ENCODE measurements at regions not wholly inside any gene's neighbourhood (a gene's known extent, or its start where the extent isn't known, plus 50 kb on each side); places are given as distances from the start of the nearest gene placed in this dataset.

GRCh38 chr13:21987793-21988192 lies 316.9 kb downstream of the FGF9 start:
- TF ChIP-seq POLR2A (IDR thresholded peaks at IDR 0.05) = no peak
- TF ChIP-seq, protein P1, sequence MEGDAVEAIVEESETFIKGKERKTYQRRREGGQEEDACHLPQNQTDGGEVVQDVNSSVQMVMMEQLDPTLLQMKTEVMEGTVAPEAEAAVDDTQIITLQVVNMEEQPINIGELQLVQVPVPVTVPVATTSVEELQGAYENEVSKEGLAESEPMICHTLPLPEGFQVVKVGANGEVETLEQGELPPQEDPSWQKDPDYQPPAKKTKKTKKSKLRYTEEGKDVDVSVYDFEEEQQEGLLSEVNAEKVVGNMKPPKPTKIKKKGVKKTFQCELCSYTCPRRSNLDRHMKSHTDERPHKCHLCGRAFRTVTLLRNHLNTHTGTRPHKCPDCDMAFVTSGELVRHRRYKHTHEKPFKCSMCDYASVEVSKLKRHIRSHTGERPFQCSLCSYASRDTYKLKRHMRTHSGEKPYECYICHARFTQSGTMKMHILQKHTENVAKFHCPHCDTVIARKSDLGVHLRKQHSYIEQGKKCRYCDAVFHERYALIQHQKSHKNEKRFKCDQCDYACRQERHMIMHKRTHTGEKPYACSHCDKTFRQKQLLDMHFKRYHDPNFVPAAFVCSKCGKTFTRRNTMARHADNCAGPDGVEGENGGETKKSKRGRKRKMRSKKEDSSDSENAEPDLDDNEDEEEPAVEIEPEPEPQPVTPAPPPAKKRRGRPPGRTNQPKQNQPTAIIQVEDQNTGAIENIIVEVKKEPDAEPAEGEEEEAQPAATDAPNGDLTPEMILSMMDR (IDR thresholded peaks at IDR 0.05) = no peak
- DNase-seq (ENCODE audit: low spot score in 2 of 2) = no peak
- intact Hi-C loops (cut with DNase I; ENCODE audit: low total_unique reads) = no loop called here
- H3K4me3 ChIP-seq (ENCODE audit: low read depth, poor library complexity, severe bottlenecking) = no peak overlapping the region
- WGBS, 2 donors = 77 to 78% methylated on average over 7 of the region's 7 CpGs

DNA sequence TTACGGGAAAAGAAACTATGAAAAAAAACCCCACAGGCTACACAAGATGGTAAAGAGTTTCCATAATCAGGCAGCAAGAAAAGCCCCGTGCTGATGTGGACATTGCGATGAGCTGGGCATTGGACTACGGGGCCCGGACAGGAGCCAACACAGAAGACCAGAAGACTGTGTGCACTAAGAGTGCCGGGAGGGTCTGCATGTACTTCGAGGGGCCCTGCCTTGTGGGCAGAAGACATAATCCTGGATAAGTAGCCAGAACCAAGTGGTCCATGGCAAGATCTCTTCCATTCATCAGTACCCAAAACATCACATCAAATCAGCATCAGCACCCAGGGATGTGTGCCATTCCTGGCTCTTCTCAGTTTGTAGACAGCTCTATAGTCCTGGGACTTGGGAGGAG lies 317.8 kb downstream of the FGF9 start:
- DNase-seq (ENCODE audit: low spot score in 2 of 2) = peak in 1 of 2 donors; percentile 42
- WGBS, 2 donors = 86 to 95% methylated on average over 7 of the region's 7 CpGs
- TF ChIP-seq, protein P1 (IDR thresholded peaks at IDR 0.05) = no peak
- no peak for TF ChIP-seq POLR2A (IDR thresholded peaks at IDR 0.05)
- intact Hi-C loops (cut with DNase I; ENCODE audit: low total_unique reads) = no loop called here
- H3K4me3 ChIP-seq (ENCODE audit: low read depth, poor library complexity, severe bottlenecking) = no peak overlapping the region

DNA sequence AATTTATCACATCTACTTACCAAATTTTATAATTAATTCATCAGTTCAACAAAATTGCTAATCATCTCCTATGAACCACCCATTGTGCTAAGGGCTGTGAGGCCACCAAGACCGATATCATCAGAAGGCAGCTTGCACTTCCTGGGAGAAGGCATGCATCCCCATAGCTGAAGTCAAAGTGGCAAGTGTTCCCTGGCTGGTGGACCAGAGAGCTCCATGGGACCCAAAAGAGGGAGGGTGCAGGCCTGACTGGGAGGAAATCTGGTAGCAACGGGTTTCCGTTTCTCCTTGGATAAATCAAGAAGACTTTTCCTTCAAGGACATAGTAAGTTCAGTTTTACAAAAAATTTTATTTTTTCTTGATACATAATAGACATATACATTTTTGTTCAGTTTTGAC lies 325.2 kb downstream of the FGF9 start:
- no peak overlapping the region for H3K4me3 ChIP-seq (ENCODE audit: low read depth, poor library complexity, severe bottlenecking)
- DNase-seq (ENCODE audit: low spot score in 2 of 2) = no peak
- intact Hi-C loops (cut with DNase I; ENCODE audit: low total_unique reads) = no loop called here
- 90 to 93% methylated on average over 3 of the region's 3 CpGs for WGBS, 2 donors
- TF ChIP-seq, protein P1 (IDR thresholded peaks at IDR 0.05) = no peak
- TF ChIP-seq POLR2A (IDR thresholded peaks at IDR 0.05) = no peak

- intact Hi-C loops (cut with DNase I; ENCODE audit: low total_unique reads) = no loop called here
Observed at GRCh38 chr13:21997726-21998125, 326.9 kb downstream of the FGF9 start.

GRCh38 chr13:21998279-21998990 lies 327.6 kb downstream of the FGF9 start:
- WGBS, 2 donors = 55 to 64% methylated on average over 12 of the region's 12 CpGs
- H3K4me3 ChIP-seq (ENCODE audit: low read depth, poor library complexity, severe bottlenecking) = no peak overlapping the region
- peak in 1 of 2 donors; percentile 31 for DNase-seq (ENCODE audit: low spot score in 2 of 2)
- intact Hi-C loops (cut with DNase I; ENCODE audit: low total_unique reads) = no loop called here
- TF ChIP-seq, protein P1 (IDR thresholded peaks at IDR 0.05) = no peak
- TF ChIP-seq POLR2A (IDR thresholded peaks at IDR 0.05) = no peak

More at GRCh38 chr13:21997726-21998125, 326.9 kb downstream of the FGF9 start:
- H3K4me3 ChIP-seq (ENCODE audit: low read depth, poor library complexity, severe bottlenecking) = no peak overlapping the region
- TF ChIP-seq, protein P1 (IDR thresholded peaks at IDR 0.05) = no peak
- TF ChIP-seq POLR2A (IDR thresholded peaks at IDR 0.05) = no peak
- 69 to 70% methylated on average over 2 of the region's 2 CpGs for WGBS, 2 donors
- no peak for DNase-seq (ENCODE audit: low spot score in 2 of 2)

GRCh38 chr13:21999666-22000065 lies 328.8 kb downstream of the FGF9 start:
- 90% methylated on average over 6 of the region's 6 CpGs for whole genome bisulfite sequencing, 2 donors
- intact Hi-C loops (cut with DNase I; ENCODE audit: low total_unique reads) = no loop called here

More at GRCh38 chr13:21999666-22000065, 328.8 kb downstream of the FGF9 start:
- peak in 1 of 2 donors; percentile 29 for DNase-seq (ENCODE audit: low spot score in 2 of 2)
- H3K4me3 ChIP-seq (ENCODE audit: low read depth, poor library complexity, severe bottlenecking) = no peak overlapping the region
- TF ChIP-seq, protein P1 (IDR thresholded peaks at IDR 0.05) = no peak
- TF ChIP-seq POLR2A (IDR thresholded peaks at IDR 0.05) = no peak

All from lower leg skin (tissue), 4 donors.